Esophagus mucosa (tissue), 1 donor: ENCODE measurements at regions not wholly inside any gene's neighbourhood (a gene's known extent, or its start where the extent isn't known, plus 50 kb on each side); places are given as distances from the start of the nearest gene placed in this dataset.
A peak's percentile ranks its signal among the peaks of the same experiment; 100 is the strongest.

Source experiments
- ATAC-seq: fragments of 200-7000 bp; cut with Tn5 transposase; one replicate; pipeline ENCODE4 v1.9.1; 2020
- donor health status: DM: yes; HTN: yes; CAD: no.

DNA sequence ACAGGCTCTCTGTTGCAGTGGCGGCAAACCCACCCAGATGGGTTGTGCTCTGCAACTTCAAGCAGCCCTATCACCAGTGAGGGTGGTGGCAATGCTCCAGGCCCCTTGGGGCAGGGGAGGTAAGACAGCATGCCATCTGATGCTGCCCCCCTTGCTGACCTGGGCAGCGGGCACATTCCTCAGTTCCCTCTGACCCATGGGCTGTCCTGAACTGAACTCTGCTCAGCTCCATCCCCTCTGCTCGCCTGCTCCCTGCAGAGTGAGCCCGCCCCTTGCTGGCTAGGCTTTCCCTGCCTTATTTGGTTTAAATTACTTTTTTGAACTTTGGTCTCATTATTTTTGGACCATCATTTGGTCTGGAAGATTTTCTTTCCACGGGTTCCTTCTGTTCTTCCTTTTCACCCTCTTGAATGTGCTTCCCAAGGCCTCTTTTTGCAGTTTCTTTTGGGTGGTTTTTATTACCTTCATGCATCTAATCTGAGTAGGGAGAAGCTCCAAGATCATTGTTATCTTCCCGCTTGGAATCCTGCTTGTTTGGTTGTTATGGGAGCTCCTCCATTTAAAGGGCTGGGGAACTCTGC, 565.4 kb downstream of the TNS1 start:
- ATAC-seq, result no peak

GRCh38 chr2:217436386-217436785, 566.4 kb downstream of the TNS1 start:
- ATAC-seq, result no peak

DNA sequence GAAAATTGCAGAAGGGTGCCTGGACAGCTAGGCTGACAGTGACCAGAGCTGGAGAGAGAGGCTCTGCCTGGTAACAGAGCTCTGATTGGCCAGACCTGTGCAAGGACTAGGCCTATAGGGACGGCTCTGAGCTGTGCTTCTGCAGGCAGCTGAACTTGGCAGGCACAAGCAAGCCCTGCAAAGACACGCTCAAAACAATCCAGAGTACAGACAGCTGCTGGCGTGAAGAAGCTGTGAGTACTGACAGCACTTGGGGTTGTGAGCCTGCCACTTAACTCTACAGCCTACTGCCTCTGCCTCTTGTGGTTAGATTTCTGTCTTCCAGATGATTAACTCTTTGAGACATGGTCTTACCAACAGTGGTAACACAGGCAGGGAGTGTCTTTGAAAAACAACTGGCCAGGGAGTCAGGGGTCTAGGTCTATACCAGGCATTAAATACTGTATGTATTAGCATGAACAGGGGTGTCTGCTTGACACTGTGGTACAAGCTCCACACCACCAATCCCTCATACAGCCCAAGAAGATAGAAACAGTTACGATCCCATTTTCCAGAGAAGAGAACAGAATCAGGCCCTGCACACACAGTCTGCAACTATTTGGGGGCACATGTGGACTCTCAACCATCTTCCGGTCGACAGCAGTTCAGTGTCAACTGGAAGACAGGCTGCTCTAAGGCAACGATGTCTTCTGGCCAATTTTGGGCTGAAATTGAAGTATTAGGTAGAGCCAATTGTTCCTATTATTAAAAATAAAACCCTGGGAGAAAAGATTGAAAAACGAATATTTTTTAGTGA, 568.4 kb downstream of the TNS1 start:
- peak; percentile 99 for ATAC-seq

DNA sequence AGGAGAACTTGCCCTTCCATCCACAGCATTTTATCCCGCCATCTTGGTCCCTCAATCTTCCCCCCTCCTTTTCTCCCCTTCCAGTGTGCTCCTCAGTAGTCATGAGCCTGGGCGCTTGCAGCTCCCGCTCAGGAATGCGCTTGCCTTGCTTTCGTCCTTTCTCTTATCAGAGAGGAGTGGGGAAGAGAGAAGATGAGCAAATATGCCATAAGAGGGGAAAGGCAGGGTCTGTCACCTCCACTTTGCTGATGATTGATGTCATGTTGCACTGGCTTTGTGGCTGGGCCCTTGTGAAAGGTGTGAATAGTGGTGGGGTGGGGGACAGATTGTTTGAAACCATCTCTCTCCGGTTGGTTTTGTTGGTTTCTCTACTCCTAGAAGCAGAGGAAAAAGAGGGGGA, 569.3 kb downstream of the TNS1 start:
- ATAC-seq, result no peak

GRCh38 chr2:217431577-217432269, 571.1 kb downstream of the TNS1 start:
- ATAC-seq, result no peak

- ATAC-seq, result no peak
Observed at GRCh38 chr2:217430916-217431576, 571.2 kb upstream of the TNP1 start.

GRCh38 chr2:217429981-217430500, 570.2 kb upstream of the TNP1 start:
- ATAC-seq, result no peak

DNA sequence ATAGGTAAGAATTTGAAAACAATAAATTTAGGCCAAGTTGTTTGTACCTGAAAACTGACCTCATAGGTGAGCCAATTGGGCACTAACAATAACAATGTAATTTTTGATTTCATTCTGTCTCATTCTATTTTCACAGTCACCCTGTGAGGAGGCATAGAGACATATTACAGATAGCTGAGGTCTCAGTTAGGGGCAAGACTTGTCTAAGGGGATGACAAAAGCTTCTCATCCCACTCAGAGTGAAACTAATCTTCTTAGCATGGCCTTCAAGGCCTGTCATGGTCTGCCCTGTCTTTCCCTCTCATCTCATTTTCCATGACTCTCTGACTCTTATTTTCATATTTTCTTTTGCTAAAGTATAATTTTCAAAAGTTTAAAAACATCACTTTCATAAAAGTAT, 562.0 kb upstream of the TNP1 start:
- no peak for ATAC-seq

GRCh38 chr2:217420854-217421253, 561.0 kb upstream of the TNP1 start:
- no peak for ATAC-seq

DNA sequence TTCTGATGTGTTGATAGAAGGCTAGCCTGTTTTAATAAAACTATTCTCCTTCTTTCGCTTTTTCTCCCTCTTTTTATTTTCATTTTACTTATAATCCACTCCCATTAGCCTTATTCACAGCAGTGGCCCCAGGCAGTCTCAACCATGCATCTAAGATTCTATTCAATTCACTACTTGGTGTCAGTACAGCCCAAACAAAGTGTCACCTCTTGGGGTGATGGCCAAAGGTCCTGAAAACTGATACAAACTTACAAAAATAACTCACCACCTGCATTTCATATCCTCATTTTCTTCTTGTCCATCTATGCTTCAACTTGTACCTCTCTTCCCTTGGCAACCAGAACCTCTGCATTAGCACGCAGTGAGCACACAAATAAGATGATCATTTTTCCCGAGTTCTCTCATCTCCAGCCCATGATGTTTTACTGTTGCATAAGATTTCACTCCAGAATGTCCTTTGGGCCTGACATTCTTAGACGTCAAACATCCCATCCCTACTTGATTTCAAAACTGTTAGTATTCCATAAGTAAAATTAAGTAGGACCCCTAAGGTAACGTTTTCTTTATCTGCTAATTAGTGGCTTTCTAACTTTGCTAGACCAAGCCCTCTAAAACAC, 559.3 kb upstream of the TNP1 start:
- no peak for ATAC-seq

GRCh38 chr2:217418544-217418943, 558.7 kb upstream of the TNP1 start:
- ATAC-seq, result no peak

GRCh38 chr2:217418090-217418489, 558.2 kb upstream of the TNP1 start:
- ATAC-seq, result no peak

GRCh38 chr2:217417536-217417935, 557.7 kb upstream of the TNP1 start:
- ATAC-seq, result no peak

GRCh38 chr2:217415316-217415715, 555.5 kb upstream of the TNP1 start:
- no peak for ATAC-seq

DNA sequence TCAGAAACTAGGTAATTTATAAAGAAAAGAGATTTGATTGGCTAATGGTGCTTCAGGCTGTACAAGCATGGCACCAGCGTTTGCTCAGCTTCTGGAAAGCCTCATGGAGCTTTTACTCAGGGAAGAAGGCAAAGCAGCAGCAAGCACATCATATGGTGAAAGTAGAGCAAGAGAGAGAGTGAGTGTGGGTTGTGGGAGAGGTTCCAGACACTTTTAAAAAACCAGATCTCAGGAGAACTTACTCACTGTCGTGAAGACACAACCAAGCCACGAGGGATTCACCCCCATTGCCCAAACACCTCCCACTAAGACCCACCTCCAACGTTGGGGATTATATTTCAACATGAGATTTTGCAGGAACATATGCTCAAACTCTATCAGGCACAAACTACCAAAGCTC, 554.6 kb upstream of the TNP1 start:
- no peak for ATAC-seq

DNA sequence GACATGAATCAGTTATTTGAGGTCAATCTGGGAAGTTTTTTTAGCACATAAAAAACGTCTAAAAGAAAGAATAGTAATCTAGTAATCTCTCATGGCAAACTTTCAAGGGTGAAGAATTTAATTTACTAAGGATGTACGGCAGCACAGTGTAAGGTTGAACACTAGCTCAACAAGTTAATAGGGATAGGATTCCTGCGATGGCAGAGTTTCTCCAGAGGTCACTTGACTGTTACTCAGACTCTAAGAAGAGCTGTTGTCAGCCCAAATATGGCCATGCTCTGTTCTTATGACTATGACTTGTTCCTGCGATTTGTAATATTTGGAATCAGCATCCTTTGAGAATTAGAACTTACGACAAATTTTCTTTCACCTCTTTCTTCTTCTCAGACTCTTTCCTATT, 553.3 kb upstream of the TNP1 start:
- ATAC-seq, result no peak

GRCh38 chr2:217412721-217413120, 552.9 kb upstream of the TNP1 start:
- no peak for ATAC-seq

- ATAC-seq, result no peak
Observed at GRCh38 chr2:217412277-217412676, 552.4 kb upstream of the TNP1 start.

DNA sequence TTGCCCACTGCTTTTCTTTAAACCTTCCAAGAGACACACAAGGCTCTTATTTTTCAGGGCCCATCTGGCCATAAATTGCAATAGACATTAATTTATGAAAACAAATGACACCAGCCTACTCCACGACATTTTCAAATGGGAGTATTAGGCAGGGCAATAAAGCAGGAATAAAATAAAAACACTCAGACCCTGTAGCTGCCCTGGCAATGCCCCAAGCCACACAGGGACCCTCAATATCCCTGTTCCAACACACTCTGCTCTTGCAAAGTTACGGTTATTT, 550.8 kb upstream of the TNP1 start:
- no peak for ATAC-seq

- no peak for ATAC-seq
Observed at GRCh38 chr2:217409949-217410680, 550.3 kb upstream of the TNP1 start.

DNA sequence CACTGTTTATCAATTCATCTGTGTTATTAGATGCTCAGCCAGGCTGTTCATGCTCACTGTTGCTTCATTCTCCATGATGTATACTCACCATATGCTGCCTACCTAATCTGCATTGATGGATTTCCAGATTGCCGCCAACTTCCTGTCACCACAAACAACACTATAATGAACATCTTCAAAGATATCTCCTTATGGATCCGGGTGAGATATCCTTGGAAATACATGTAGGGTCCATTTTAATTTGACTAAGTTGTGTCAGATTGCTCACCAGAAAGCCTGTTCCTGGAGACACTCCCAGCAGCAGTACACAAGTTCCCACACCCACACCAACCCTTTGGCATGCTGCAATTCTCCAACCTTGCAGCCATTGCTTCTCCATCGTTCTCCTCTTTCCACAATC, 547.5 kb upstream of the TNP1 start:
- no peak for ATAC-seq

- ATAC-seq, result no peak
Observed at GRCh38 chr2:217404236-217404760, 544.4 kb upstream of the TNP1 start.
